Psoas muscle (tissue), 7 donors: ENCODE measurements at regions not wholly inside any gene's neighbourhood (a gene's known extent, or its start where the extent isn't known, plus 50 kb on each side); places are given as distances from the start of the nearest gene placed in this dataset.

Experiments
- ATAC-seq, 4 donors: fragments of 200-7000 bp; cut with Tn5 transposase; one replicate each; pipeline ENCODE4 v1.9.1; 2020; ENCODE audit warnings: moderate library complexity in 3 of 4, mild to moderate bottlenecking in 2 of 4
- DNase-seq, 2 donors: peaks; one replicate each; pipeline ENCODE4 v3.0.0-alpha.2; 2020
- H3K27ac ChIP-seq: fragments of 200-600 bp; one replicate; pipeline ENCODE4 v1.8.0; 2022
- H3K27me3 ChIP-seq, 3 donors: fragments of 200-600 bp in 1 of 3; one replicate each; pipeline versions ENCODE4 v1.6.1 to v1.8.0; 2013 to 2022; ENCODE audit warnings: low read length in 2 of 3, mild to moderate bottlenecking in 2 of 3, moderate library complexity in 1 of 3; ENCODE audit not compliant: insufficient read depth in 3 of 3
- H3K36me3 ChIP-seq, 2 donors: fragments of 200-600 bp in 1 of 2; one replicate each; pipeline versions ENCODE4 v1.6.1 to v1.8.0; 2013 to 2022; ENCODE audit warnings: low read depth in 1 of 2, mild to moderate bottlenecking in 1 of 2, moderate library complexity in 1 of 2; ENCODE audit not compliant: insufficient read depth in 1 of 2
- H3K4me1 ChIP-seq: fragments of 200-600 bp; one replicate; pipeline ENCODE4 v1.8.0; 2022
- H3K4me3 ChIP-seq: fragments of 200-600 bp; one replicate; pipeline ENCODE4 v1.8.0; 2022; ENCODE audit warnings: mild to moderate bottlenecking
- H3K9me3 ChIP-seq: fragments of 200-600 bp; one replicate; pipeline ENCODE4 v1.8.0; 2022
- WGBS, 3 donors: extraction: QIAGEN DNeasy Blood & Tissue Kit; methylation state at CpG; one replicate each; pipeline versions ENCODE4 v1.1.6 to v1.1.7; 2013; 5-methylcytosine and 5-hydroxymethylcytosine counted together
- intact Hi-C, 2 donors: fragments of 100-400 bp; cut with DNase I; formaldehyde crosslinking; loops; one replicate each; pipeline versions ENCODE4 v1.11.0 to v1.14.2; 2022
- TF ChIP-seq, protein P1 (sequence below): fragments of 200-600 bp; IDR thresholded peaks from one replicate; pipeline ENCODE4 v1.8.0; 2022; ENCODE audit warnings: antibody characterized with exemption
- donor health status: healthy with polysubstance abuse.
- donor health status: DM: no; HTN: no; CAD: no; lungs with moderate emphysema.
- donor health status: Bipolar disorder and iron deficiency.
- donor health status: healthy.
- donor health status: DM: yes; HTN: yes; CAD: no.
- donor health status: DM: no; HTN: no; CAD: no.
- donor health status: DM: yes; HTN: yes; CAD: no.

DNA sequence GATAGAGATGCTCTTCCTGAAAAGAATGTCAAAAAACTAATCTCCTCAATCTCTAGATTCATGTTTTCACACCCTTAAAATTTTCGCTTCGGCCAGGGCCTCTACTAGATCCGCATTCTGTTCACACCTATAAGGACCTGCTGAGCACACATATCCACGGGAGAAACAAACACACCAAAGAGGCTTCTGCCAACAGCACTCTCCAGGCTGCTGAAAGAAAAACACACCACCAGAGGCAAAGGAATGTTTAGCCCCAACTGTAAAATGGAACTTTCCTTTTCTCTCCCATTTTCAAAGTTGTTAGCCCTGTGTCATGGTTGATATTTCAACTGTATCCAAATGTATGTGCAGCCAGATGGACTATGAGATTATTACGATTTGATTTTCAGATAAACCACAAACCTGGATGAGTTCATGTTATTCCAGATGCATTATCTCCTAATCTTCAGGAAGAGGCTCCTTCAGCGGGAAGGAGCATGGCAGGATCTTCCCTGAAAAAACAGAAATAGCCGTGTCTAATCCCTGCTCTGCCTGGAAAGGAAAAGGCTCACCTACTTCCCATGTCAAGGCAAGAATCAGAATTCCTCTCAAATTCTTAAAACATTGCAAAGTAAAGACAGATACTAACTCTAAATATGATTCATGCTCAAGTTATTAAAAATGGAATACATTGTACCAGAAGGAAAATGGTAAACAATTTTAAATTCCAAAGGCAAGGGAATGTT, 442.7 kb upstream of the NR2F2 start:
- Histone ChIP-seq H3K27me3 (no peaks in the 10 kb centered on the region), H3K27ac (no peak overlapping the region), H3K9me3 (no peaks in the 10 kb centered on the region), H3K4me3 (no peak overlapping the region), H3K4me1 (no peaks in the 10 kb centered on the region), H3K36me3 (no peaks in the 10 kb centered on the region)
- DNase-seq (no peak), ATAC-seq (no peak)
- intact Hi-C loops: no loop called here
- TF ChIP-seq, protein P1, sequence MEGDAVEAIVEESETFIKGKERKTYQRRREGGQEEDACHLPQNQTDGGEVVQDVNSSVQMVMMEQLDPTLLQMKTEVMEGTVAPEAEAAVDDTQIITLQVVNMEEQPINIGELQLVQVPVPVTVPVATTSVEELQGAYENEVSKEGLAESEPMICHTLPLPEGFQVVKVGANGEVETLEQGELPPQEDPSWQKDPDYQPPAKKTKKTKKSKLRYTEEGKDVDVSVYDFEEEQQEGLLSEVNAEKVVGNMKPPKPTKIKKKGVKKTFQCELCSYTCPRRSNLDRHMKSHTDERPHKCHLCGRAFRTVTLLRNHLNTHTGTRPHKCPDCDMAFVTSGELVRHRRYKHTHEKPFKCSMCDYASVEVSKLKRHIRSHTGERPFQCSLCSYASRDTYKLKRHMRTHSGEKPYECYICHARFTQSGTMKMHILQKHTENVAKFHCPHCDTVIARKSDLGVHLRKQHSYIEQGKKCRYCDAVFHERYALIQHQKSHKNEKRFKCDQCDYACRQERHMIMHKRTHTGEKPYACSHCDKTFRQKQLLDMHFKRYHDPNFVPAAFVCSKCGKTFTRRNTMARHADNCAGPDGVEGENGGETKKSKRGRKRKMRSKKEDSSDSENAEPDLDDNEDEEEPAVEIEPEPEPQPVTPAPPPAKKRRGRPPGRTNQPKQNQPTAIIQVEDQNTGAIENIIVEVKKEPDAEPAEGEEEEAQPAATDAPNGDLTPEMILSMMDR: no peak
- 76 to 81% (median 81%) methylated on average over 7 of the region's 7 CpGs for WGBS, 3 donors

DNA sequence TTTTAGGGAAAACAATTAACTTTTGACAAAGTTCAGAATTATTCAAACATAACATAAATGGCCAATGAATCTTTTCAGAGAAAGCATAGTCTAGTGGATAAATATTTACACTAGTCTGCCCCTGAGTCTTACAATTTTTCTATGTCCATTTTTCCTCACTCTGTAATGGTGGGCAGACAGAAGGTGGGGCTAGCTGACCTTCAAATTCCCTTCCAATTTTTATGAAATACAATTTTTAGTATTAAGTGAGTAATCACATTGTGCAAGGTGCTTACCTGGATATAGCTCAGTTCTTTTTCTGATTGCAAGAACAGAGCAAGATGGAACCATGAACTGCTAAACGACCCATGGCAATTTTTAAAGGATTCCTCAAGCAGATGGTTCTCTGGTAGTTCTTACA, 441.7 kb upstream of the NR2F2 start:
- ATAC-seq (no peak), DNase-seq (no peak)
- TF ChIP-seq, protein P1: no peak
- no peaks in the 10 kb centered on the region for H3K9me3 ChIP-seq
- no peaks in the 10 kb centered on the region for H3K36me3 ChIP-seq
- H3K27ac ChIP-seq: no peak overlapping the region
- WGBS, 3 donors: 48 to 60% (median 55%) methylated on average over 1 of the region's 1 CpG
- H3K4me3 ChIP-seq: no peak overlapping the region
- H3K4me1 ChIP-seq: no peaks in the 10 kb centered on the region
- H3K27me3 ChIP-seq: no peaks in the 10 kb centered on the region
- intact Hi-C loops: no loop called here

DNA sequence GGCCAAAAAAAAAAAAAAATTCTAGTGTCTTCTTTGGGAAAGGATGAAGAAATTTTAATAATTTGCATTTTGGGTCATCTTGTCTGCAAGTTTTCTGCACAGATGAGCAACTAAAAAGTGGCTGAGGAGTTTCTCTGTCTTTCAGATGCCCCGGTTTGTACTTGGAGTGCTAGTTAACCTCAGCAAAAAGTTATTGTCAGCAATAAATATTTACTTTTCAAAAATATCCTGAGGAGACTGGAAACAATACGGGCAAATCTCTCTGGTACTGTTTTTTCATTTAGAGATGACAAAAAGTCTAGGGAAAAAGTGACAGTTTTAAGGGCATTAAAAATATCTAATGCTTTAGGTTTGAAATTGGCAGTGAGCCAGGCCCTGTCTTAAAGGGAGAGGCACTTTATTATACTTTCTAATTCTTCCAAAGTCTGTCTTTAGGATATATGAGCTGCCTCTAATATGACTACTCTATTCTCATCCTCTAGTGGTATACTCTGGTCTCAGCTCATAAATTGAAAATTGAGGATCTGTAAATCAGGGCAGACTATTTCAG, 436.0 kb upstream of the NR2F2 start:
- Histone ChIP-seq H3K27ac (no peak overlapping the region), H3K4me1 (no peaks in the 10 kb centered on the region), H3K9me3 (no peaks in the 10 kb centered on the region), H3K4me3 (no peak overlapping the region), H3K36me3 (no peaks in the 10 kb centered on the region), H3K27me3 (no peaks in the 10 kb centered on the region)
- ATAC-seq: no peak
- WGBS, 3 donors: 25 to 49% (median 46%) methylated on average over 2 of the region's 2 CpGs
- intact Hi-C loops: no loop called here
- no peak for DNase-seq
- TF ChIP-seq, protein P1: no peak

DNA sequence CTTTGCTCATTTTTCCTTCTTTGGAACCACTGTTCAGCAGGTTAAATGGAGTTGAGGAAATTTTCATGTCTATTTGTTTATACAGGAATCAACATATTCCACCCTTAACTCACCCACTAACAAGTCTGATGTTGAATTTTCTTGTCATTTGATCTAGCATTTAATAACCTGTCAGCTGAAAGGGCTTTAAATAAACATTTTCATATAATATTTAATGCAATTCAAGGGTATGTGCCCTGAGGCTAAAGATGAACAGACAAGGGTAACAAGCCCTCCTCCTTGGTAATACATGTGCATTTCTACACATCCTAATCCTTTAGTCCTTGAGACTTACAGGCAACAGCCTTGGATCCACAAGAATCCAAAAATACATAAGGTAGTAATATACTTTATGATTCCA, 435.0 kb upstream of the NR2F2 start:
- no peaks in the 10 kb centered on the region for H3K36me3 ChIP-seq
- TF ChIP-seq, protein P1: no peak
- intact Hi-C loops: no loop called here
- ATAC-seq (no peak), DNase-seq (no peak)
- H3K27ac ChIP-seq: no peak overlapping the region
- H3K27me3 ChIP-seq: no peaks in the 10 kb centered on the region
- no peaks in the 10 kb centered on the region for H3K4me1 ChIP-seq
- H3K9me3 ChIP-seq: no peaks in the 10 kb centered on the region
- no peak overlapping the region for H3K4me3 ChIP-seq

DNA sequence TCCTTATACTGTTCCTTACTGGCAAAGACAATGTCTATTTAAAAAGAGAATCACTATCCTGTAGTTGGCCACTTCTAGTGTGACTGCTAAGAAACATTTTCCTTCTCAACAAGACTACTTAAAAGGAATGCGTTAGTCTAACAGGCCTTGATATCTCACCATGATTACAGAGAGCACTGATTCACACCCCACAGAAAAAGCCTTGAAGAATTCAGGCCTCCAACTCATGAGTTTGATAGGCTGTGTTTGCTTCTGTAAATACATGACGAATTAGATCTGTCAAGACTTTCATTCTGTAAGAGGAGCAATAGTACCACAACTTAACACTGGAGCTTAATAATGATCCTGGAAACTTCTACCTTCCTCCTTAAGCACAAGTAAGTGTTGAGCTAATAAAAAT, 432.8 kb upstream of the NR2F2 start:
- TF ChIP-seq, protein P1: no peak
- intact Hi-C loops: no loop called here
- ATAC-seq (no peak), DNase-seq (no peak)
- no peak overlapping the region for H3K4me3 ChIP-seq
- H3K27me3 ChIP-seq: no peaks in the 10 kb centered on the region
- H3K9me3 ChIP-seq: no peaks in the 10 kb centered on the region
- no peaks in the 10 kb centered on the region for H3K36me3 ChIP-seq
- no peak overlapping the region for H3K27ac ChIP-seq
- 89 to 95% (median 93%) methylated on average over 2 of the region's 2 CpGs for WGBS, 3 donors
- H3K4me1 ChIP-seq: no peaks in the 10 kb centered on the region
